GM11168 (cell line): ENCODE measurements at regions not wholly inside any gene's neighbourhood (a gene's known extent, or its start where the extent isn't known, plus 50 kb on each side); places are given as distances from the start of the nearest gene placed in this dataset.
"Not testable (repeated sequence)": the region's sequence is repeated elsewhere in the genome, so short reads cannot be mapped to it uniquely, and the experiment has no call there.

Experiments
- in situ Hi-C: fragments of 300-500 bp; cut with MboI; formaldehyde crosslinking; loops from one replicate; pipeline ENCODE4 v1.12.0; 2022; ENCODE audit warnings: low sequenced_read_pairs; ENCODE audit not compliant: unreplicated experiment

DNA sequence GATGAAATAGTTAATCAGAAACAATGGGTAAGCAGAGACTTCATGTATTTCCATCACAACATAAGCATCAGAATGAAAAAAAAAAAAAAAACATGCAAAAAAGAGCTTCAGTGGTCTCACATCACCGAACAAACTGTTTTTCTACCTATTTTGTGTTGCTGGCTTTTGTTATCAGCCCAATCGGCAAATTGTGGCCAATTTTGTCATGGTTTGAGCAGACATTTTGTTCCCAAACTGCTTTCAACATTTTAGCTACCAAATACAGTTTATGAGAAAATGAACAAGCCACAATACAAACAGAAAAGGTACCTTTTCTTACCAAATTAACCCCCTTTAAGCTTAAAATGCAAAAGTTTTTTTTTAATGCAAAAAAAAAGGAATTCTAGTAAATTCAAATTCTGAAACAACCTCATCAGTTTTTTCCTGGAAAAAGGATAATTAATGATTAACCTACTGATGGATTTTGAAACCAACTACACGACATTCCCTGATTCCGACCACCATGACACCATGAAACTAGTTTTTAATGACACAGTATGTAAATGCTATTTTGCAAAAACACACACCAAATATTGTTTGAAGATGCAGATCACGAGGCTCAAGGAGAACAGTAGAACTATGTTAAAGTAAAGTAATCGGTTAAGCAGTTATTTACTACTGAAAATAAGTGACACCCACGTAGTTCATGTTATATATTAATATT, 316.7 kb downstream of the BCL2L11 start:
- in situ Hi-C loops = not testable (repeated sequence)

DNA sequence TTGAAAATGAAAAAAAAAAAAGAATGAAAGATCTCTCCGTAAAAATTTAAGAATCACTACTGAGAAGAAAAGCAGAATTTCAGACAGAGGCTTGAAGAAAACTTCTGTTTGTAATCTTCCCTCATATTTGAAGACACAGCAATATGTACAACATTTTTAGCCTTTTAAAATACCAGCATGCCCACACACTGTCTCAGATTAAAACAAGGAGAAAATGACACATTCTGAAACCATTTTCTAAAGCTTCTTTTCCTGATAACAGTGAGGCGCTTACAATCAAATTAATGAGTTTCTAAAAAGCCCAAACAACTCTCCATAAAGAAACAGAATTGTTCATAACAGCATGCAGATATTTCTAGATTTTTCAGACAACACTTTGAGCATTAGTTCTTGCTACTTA, 317.4 kb downstream of the BCL2L11 start:
- in situ Hi-C loops = not testable (repeated sequence)

DNA sequence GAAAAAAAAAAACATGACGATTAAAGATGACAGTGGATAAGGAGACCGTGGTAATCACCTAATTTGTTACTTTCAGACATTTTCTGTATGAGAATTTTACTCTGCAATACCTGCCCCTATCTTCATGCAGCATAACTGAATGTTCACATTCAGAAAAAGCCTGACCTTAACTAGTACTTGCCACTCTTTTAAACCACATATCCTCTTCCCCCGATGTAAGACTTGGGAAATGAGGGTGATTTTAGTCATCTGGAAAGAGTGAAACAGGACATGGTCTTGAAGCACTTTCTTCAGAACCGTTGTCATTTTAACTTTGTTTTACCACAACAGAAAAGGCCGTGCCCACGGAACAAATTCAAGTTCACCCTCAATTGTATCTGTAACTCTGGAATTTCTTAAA, 318.5 kb downstream of the BCL2L11 start:
- in situ Hi-C loops = not testable (repeated sequence)

DNA sequence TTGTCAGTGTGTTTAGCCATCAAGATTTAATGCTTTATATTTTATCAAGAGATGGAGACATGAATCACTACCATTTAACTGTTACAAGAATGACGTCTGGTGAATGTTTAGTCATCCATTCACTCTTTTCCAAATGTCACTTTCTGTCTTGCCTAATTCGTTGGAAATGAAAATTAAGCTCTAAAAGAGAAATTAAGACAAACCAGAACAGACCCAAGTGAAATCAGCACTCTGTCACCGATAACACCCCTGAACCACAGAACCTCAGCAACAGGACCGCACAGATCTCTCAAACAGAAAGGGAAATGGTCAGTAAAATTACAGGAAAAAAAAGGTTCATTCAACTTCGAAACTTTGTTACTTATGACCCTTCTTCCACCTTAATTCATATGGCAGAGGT, 320.9 kb downstream of the BCL2L11 start:
- in situ Hi-C loops = not testable (repeated sequence)

DNA sequence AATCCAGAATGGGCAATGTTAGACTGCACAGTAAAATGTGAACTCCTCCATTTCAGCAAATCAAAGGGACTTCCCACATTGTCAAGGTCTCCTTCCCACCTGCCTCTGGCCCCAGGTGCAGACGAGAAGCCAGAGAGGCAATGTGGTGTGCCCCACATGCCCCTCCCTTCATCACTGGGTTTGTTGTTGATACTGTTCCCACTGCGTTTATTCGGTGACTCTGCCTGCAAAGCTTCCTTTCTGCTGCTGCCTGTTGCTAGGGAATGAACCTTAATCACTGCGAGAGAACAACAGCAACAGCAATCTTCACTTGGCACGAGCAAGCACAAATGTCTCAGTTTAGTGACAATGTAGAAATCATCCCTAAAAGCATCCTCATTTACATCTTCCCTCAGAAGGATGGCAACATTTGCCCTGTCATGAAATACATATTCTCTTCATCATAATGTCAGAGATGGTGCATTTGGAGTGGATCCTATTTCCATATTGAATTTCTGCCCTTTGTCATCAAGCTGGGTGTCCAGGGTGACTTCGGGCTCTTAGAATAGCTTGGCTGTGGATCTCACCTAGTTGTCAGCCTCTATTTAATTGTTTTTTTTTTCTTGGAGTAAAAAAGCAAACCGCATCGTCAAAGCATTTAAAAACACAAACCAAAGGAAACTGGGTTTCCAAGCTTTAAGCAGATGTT, 322.2 kb downstream of the BCL2L11 start:
- in situ Hi-C loops = not testable (repeated sequence)

DNA sequence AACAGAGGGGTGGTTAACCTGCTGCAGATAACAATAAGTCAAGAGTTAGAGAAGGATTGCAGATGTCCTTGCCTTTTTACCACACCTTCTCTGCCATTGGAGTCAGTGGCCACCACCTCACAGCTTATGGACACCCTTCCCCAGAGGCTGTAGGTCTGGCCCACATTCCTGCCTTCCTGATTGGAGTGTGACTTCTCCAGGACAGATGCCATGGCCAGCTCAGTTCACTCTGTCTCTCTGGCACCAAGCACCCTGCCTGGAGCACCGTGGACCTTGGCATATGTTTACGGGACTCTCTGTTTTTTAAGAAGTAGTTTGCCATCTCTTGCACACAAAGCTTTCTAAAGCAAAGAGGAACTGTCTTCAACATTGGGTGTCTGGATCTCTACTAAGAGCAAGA, 323.8 kb downstream of the BCL2L11 start:
- in situ Hi-C loops = not testable (repeated sequence)

DNA sequence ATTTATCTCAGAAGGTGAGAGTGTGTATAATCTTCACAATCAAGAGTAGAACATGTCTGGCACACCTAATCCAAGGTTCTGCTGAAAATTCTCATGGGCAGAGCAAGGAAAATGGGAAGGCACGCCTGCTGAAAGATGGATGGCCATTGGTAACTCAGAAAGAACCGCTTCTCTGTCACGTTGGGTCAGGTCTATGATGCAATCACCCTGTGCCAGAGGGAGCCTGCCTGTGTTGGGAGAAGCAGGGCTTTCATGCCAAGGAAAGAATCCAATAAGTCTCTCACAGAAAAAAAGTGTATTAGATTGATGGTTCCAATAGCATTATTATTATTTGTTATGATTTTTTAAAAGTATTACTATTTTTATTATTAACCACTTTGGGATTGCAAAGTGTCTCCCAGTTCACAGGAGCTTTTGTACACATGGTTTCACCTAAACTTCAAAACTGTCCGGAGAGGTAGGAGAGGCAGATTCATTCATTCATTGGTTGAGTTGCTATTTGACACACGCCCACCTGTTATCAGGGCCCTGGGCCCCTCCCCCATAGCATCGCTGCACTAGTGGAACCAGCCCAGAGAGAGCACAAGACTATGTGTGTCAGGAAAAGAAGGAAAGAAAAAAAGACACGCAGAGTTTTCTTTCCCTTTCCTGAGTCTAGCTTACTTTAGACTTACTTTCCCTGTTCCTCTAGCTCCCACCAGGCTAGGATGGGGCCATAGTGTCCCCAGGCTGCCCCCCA, 324.6 kb downstream of the BCL2L11 start:
- in situ Hi-C loops = not testable (repeated sequence)

DNA sequence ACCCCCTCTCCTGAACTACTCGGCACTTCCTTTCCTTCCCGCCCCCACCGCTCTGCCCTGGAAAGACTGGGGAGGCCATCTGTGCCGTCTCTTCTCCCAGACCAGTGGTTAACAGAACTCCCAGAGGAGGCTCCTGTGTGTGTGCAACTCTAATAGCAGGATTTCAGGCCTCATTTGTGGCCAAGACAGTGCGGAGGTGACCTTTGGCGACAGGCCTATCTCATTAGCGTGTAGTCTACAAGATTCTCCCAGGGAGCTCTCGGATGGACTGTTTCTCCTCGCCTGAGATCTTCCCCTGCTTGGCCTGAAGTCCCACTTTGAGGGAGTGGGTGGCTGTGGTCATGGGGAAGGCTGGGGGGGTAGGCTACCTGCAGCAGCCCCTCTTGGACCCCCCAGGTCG, 325.2 kb downstream of the BCL2L11 start:
- in situ Hi-C loops = not testable (repeated sequence)

DNA sequence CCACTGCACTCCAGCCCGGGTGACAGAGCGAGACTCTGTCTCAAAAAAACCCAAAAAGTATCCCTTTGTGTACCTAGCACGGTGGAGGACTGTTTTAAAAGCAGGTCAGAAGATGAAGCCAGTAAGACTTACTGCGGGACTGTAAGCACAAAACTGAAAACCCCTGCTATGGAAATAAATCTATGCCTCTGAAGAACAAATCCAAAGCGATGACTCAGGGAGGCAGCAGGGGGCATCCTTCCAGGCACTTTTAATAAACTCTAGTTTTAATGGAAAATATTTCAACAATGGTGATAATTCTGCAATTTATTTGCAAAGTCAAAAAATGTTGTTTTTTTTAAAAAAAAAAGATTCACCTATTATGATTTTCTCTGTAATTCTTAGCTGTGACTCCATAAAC, 326.8 kb downstream of the BCL2L11 start:
- in situ Hi-C loops = not testable (repeated sequence)

DNA sequence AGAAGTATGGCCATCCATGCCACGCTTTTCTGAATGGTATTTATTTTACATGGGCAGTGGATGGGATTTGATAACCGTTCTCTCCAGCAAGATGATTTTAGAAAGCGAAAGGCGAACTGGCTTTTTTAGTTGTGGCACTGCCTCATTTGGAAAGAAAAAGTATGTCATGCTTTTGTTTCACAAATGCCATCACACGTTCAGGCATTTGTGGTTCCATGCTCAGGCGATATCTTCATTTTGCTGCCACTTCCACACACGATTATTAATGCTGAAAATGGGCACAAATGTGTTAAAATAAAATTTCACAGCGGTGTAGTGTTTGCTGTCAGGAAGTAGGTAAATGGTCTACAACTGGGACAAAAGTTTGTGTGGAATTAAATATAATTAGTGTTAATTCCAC, 328.1 kb downstream of the BCL2L11 start:
- in situ Hi-C loops = not testable (repeated sequence)

DNA sequence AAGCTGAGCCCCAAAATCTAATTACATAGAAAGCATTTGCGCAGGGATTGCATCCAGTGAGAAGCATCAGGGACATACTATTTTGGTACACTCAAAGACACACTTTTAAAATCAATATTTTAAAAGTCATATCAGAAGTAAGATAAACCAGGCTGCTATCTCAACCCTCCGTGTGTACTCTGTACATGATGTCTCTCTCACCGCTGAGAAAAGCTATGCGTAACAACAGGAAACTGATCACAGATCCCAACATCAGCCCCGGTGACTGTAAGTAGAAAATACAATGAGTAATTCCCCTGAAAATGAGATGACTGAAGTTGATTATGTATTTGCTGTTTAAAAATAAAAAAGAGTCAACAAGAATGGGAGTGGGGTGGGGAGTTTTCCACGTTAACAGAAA, 329.8 kb downstream of the BCL2L11 start:
- in situ Hi-C loops = not testable (repeated sequence)

DNA sequence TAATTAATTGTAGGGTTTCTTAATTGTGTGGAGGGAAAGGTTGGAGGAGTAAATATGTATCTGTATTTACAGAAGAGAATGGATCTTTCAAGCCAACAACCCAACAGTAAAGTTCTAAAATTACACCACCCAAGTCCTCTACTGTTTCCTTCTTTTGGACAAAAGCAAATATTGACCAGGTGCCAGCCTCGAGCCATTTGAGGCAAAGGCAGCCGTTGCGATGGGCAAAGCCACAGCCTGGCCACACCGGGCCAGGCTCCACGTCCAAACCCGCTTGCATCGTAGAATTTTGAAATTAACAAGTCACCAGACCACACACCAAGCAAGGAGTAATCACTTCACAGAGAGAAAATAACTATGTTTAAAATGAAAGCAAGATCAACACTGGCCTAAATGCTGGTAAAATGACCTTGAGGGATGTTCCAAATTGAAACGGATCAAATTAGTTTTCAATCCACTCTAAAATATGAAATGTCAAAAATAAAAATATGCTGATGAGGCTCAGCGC, 331.0 kb downstream of the BCL2L11 start:
- in situ Hi-C loops = not testable (repeated sequence)

DNA sequence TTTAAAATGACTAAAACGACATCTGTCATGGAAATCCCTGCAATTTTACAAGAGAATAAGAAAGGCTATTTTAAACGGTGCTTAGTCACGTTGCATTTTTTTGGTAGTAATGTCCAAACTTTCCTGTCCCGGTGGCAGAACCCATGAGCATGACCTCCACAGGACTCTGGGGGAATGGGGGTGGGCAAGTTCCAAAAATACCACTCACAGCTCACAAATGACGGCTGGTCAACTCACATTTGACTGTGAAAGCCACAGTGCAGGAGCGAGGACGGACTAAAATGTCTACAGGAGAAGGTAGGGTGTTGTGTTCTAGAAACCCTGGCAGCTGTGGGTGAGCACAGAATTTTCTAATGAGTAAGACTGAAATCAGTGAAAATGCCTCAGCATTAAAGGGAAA, 331.5 kb downstream of the BCL2L11 start:
- in situ Hi-C loops = not testable (repeated sequence)

DNA sequence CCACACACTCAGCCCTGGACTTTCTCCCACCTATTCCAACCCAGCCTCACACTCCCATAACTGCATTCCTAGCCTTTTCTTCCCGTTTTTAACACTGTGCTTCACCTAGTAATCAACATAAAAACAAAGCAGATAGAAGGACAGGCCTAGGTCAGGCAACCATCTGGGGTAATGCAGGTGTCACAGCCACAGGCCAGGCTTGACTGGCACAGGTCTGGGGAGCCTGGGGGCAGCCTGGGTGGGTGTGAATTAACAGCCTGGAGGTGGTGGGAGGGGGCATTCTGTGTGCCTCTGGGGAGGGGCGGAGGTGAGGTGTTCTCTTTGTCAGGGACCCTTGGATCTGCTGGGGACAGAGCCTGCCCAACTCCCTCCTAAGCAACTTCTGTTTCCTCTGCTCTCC, 332.6 kb downstream of the BCL2L11 start:
- in situ Hi-C loops = not testable (repeated sequence)

DNA sequence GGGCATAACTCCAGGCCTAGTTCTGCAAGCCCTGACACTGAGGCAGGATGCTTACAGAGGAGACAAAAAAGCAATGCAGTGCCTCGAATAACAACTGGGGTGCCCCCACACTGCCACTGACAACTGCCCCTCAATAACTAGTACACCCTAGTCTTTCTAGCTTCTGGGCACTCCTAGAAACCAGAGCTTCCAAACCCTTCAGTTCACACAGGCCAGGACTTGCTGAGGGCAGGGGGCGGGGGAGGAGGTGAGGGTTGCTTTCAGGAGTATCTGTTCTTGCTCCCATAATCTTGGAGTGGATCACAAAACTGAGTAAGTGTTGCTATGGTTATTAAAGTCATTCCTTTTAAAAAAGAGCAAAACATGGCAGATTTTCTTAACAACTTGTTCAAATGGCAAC, 333.1 kb downstream of the BCL2L11 start:
- in situ Hi-C loops = not testable (repeated sequence)

DNA sequence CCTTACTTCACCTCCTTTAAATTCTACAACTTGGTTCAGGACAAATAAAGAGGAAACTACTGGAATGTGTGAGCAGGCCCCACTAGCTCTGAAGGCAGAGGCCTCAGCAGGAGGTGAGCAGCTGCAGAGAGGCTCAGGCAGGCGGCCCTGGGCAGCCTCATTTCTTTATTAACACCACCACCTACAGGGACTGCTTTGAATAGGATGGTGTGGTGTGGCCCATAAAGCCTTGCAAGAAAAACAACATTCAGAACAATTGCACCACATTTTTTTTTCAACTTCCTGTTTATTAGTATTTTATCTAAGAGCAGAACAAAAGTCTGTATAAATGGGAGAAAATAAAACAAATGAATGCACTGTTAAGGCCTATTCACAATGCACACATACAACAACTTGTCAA, 333.7 kb downstream of the BCL2L11 start:
- in situ Hi-C loops = not testable (repeated sequence)

DNA sequence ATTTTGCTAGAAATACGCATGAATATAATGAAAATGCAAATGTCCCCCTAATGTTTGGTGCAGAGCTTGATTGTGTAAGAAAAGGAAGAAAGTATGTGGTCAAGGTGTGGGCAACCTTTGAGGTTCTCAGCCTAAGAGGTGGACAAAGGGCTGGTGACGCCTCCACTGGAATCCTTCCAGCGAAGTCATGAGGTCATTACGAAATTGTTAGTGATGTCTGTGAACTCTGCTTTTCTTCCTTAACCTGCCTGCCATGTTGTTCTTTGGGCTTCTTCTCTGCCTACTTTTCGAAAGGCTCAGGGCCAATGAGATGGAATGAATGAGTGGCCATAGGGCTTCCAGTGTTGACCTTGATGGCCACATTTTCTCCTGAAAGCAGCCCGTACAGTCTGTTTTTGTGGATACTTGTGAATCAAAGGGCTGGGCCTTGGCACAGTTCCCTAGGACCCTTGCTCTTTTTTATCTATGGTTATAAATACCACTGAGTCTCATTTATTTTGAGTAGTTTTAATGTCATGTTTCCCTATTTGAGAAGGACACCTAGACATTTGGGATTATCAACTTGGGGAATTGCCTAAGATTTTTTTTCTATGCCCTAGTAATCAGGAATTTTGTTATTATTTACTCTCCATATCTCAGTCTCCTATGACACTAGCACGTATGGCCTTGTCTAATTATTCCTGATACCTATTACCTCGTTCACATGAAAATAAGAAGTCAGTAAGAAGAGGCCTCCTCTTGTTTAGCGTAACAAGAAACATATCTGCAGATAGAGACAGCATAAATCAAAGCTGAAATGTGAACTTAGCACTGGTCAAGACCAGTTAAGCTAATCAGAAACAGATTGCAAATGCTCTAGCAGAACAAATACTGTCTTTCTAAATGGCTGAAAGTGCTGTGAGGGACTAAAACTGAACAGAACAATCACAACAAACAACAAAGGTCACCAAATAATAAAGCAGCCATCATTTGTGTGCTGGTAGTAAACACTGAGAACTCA, 334.6 kb downstream of the BCL2L11 start:
- in situ Hi-C loops = not testable (repeated sequence)

DNA sequence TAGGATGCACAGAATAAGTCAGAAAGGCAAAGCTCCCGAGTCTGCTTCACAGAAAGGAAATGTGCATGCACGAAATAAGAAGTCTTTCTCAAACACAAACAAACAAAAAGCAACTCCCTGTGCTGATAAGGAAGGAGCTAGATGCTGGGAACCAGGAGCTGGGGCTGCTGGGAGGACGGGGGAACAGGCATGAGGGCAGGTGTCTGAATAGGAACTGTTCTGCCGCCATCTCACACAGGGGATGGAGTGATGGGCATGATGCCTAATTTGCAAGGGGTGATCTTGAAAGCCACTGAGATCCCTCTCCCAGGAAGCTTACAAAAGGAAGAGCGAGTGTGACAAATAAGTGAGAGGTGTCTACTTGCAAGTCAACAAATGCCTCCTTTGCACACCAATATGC, 336.5 kb downstream of the BCL2L11 start:
- in situ Hi-C loops = not testable (repeated sequence)

DNA sequence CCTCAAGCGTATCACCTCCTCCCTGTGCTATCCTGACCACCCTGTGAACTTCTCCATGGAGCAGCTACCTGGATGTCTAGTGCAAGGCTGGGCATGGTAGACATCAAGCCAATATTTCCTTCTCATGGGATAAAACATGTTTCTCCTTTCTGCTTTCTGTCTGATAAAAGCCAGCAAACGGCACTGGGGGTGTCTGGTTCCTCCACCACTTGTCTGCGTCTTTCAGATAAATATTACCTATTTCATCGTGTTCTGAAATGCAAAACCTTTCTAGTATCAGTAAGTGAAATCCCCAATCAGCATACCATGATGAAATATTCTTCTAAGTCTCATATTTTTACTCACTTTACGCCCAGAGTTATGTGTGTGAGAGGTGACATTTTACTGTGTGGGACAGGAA, 340.2 kb downstream of the BCL2L11 start:
- in situ Hi-C loops = not testable (repeated sequence)

DNA sequence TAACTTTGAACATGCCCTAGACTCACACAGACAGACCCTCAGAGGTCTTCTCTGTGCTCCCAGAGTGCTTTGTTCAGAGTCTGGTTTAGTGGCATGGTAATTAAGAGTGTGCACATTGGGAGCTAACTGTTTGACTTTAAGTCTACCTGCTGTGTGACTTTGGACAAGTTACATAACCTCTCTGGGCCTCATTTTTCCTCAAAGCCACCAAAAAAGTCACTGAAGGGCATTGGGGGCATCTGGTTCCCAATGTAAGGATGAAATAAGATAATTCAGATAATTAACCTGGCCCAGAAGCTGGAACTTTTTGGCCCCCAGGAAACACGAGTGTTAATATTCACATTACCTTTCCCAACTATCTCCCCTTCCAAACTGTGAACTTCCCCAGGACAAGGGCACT, 341.1 kb downstream of the BCL2L11 start:
- in situ Hi-C loops = not testable (repeated sequence)
